Fibroblast of the aortic adventitia (primary cell): ENCODE measurements at regions not wholly inside any gene's neighbourhood (a gene's known extent, or its start where the extent isn't known, plus 50 kb on each side); places are given as distances from the start of the nearest gene placed in this dataset.

ENCODE experiments used
- DNase-seq: peaks from one replicate; pipeline ENCODE4 v3.0.0-alpha.2; 2010; ENCODE audit warnings: low read depth
- H3K4me3 ChIP-seq: 2 replicates; pipeline ENCODE4 v1.5.1; 2011; ENCODE audit warnings: low read depth, mild to moderate bottlenecking, control low read depth, low read length, moderate library complexity
- TF ChIP-seq, protein P1 (sequence below): IDR thresholded peaks from 2 replicates; pipeline ENCODE4 v1.5.1; 2011; ENCODE audit warnings: mild to moderate bottlenecking, low read length, control low read depth, inconsistent platforms; ENCODE audit not compliant: insufficient read depth

- no peak for DNase-seq
- H3K4me3 ChIP-seq = no peak overlapping the region
Measured at GRCh38 chr3:109910772-109911171, 573.4 kb upstream of the DPPA4 start.

DNA sequence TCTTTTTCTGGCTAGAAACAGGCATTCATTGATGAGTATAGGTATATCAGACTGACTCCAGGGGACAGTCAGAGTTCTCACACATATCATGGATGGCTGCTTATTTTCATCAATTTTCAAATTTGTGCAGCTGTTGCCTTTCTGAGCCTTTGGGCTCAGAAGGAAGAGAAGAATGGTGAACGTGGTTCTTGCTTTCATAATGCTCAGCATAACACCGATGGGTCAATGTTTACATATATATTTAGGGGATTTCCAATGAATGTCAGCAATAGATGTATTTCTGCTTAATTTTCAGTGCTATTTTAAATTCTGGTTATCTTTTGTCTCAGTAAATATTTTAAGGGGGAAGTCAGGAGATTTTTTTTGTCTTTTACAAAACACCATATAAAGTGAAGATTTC is 581.4 kb upstream of the DPPA4 start:
- no peak for DNase-seq
- TF ChIP-seq, protein P1, sequence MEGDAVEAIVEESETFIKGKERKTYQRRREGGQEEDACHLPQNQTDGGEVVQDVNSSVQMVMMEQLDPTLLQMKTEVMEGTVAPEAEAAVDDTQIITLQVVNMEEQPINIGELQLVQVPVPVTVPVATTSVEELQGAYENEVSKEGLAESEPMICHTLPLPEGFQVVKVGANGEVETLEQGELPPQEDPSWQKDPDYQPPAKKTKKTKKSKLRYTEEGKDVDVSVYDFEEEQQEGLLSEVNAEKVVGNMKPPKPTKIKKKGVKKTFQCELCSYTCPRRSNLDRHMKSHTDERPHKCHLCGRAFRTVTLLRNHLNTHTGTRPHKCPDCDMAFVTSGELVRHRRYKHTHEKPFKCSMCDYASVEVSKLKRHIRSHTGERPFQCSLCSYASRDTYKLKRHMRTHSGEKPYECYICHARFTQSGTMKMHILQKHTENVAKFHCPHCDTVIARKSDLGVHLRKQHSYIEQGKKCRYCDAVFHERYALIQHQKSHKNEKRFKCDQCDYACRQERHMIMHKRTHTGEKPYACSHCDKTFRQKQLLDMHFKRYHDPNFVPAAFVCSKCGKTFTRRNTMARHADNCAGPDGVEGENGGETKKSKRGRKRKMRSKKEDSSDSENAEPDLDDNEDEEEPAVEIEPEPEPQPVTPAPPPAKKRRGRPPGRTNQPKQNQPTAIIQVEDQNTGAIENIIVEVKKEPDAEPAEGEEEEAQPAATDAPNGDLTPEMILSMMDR = no peak
- no peak overlapping the region for H3K4me3 ChIP-seq

More at GRCh38 chr3:109910772-109911171, 573.4 kb upstream of the DPPA4 start:
- TF ChIP-seq, protein P1 = no peak

DNA sequence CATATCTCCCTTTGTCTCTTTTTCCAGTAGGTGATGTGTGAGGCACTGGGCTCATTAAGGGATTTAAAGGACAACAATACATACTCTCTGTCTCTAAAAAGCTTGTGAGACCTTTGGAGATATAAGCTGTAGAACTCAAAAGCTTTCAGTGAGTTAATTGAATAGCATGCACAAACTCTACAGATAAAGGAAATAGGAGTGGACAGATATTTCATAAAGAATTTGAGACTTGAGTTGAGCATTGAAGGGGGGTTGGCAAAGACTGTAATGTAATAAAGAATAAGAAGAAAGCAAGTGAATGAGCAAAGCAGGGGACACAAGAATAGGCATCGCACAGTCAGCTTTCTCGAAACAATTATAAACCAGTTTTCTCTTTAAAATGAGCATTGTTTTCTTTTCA is 583.4 kb upstream of the DPPA4 start:
- no peak for DNase-seq
- H3K4me3 ChIP-seq = no peak overlapping the region
- TF ChIP-seq, protein P1 = no peak

DNA sequence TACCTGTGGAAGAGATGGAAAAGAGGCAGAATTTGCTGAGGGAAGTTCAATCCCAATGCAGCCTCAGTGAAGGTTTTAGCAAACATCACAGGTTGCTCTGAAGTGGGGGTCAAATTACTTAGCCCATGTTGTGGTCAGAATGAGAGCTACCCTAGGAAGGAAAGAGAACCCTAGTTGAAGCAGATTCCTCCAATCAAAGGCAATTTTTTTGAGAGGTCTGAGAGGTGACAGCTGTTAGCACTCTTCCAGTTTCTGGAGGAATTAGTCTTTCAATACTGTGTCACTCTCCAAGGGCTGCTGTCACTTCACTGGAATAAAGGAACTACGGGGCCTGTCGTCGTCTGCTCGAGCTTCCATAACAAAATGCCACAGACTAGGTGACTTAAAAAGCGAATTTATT is 584.2 kb upstream of the DPPA4 start:
- TF ChIP-seq, protein P1 = no peak
- H3K4me3 ChIP-seq = no peak overlapping the region
- DNase-seq = no peak

GRCh38 chr3:109922856-109923255 is 585.5 kb upstream of the DPPA4 start:
- no peak for DNase-seq
- TF ChIP-seq, protein P1 = no peak
- H3K4me3 ChIP-seq = no peak overlapping the region

DNA sequence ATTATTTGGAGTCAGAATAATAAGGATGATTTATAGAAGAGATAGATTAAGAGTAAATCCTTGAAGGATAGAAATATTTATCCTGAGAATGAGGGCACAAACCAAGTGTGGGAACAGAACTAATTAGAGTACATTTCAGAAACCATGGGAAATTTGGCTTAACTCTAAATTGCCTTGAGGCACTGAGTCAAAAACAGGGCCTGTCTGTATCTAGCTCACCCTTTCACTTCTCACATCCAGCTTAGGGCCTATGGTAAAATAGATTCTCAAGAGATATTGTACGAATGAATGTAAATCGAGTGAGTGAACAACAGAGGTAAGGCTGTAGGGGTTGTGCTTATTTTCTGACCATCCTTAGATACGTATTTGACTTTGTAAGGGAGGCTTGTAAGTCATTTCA is 586.1 kb upstream of the DPPA4 start:
- no peak overlapping the region for H3K4me3 ChIP-seq
- DNase-seq = no peak
- TF ChIP-seq, protein P1 = no peak

DNA sequence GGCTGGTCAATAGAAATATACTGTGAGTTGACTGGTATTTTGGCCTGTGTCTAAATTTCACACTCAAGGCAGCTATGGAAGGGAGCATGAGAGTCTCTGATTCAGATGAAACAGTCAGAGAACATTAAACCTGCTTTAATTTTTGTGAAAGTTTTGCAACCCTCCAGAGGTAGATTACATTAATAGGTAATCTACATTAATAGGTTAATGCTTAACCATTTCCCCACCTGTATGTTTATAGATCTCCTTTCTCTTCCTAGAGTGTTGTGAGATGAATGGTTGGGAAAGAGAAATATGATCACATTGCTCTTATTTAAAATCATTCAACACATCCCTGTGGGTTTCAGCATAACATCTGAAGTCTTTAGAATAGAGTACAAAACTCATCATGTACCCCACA is 586.9 kb upstream of the DPPA4 start:
- TF ChIP-seq, protein P1 = no peak
- H3K4me3 ChIP-seq = no peak overlapping the region
- no peak for DNase-seq
